ENCODE measurements at regions not wholly inside any gene's neighbourhood (a gene's known extent, or its start where the extent isn't known, plus 50 kb on each side); places are given as distances from the start of the nearest gene placed in this dataset.

- peaks cover 0 to 4% (median 0%) of the 10 kb centered on the region in 4 donors for H3K27me3 ChIP-seq (ENCODE audit: control insufficient read depth in 4 of 4, insufficient read depth in 4 of 4, low read length in 3 of 4)
- no peak overlapping the region for H3K27ac ChIP-seq (ENCODE audit: low read depth in 1 of 2, low read length in 2 of 2)
- no peaks in the 10 kb centered on the region for H3K4me1 ChIP-seq (ENCODE audit: control insufficient read depth in 4 of 4, insufficient read depth in 4 of 4, low read length in 3 of 4)
- no peak overlapping the region for H3K9ac ChIP-seq (ENCODE audit: low read depth in 1 of 2, low read length in 2 of 2)
- no peak overlapping the region for H3K4me3 ChIP-seq (ENCODE audit: low read depth in 1 of 3, low read length in 3 of 3)
- H3K36me3 ChIP-seq (ENCODE audit: control insufficient read depth in 4 of 4, insufficient read depth in 3 of 4, low read depth in 1 of 4, low read length in 3 of 4), result no peaks in the 10 kb centered on the region
- DNase-seq (ENCODE audit: low spot score), result no peak
- TF ChIP-seq EGR1 (IDR thresholded peaks at IDR 0.05; ENCODE audit: low read depth in 2 of 2), result no peak
- TF ChIP-seq FOXA2 (IDR thresholded peaks at IDR 0.05), result no peak
- TF ChIP-seq HNF4A (conservative IDR thresholded peaks at IDR 0.05), result no peak
- TF ChIP-seq ATF3 (IDR thresholded peaks at IDR 0.05), result no peak
- no peak for TF ChIP-seq SP1 (IDR thresholded peaks at IDR 0.05)
- no peak for TF ChIP-seq GABPA (IDR thresholded peaks at IDR 0.05 in 1 of 2, conservative IDR thresholded peaks at IDR 0.05 in 1 of 2)
- no peak for TF ChIP-seq ZBTB33 (IDR thresholded peaks at IDR 0.05)
- no peak for TF ChIP-seq JUND (IDR thresholded peaks at IDR 0.05)
- no peak for TF ChIP-seq TAF1 (conservative IDR thresholded peaks at IDR 0.05)
- no peak for TF ChIP-seq FOXA1 (IDR thresholded peaks at IDR 0.05)
- TF ChIP-seq RAD21 (IDR thresholded peaks at IDR 0.05), result no peak
- TF ChIP-seq MAX (IDR thresholded peaks at IDR 0.05), result no peak
- TF ChIP-seq YY1 (IDR thresholded peaks at IDR 0.05), result no peak
- peaks cover 0 to 5% (median 0%) of the 10 kb centered on the region in 4 donors for H3K9me3 ChIP-seq (ENCODE audit: control insufficient read depth in 4 of 4, low read length in 3 of 4)
Measured at GRCh38 chr11:96520939-96521338, 131.1 kb downstream of the JRKL start.

GRCh38 chr11:96523656-96524055 is 133.8 kb downstream of the JRKL start:
- DNase-seq (ENCODE audit: low spot score), result no peak
- WGBS, result 66% methylated on average over 2 of the region's 2 CpGs
- Histone ChIP-seq H3K9ac (ENCODE audit: low read depth in 1 of 2, low read length in 2 of 2) (no peak overlapping the region), H3K27ac (ENCODE audit: low read depth in 1 of 2, low read length in 2 of 2) (no peak overlapping the region), H3K4me3 (ENCODE audit: low read depth in 1 of 3, low read length in 3 of 3) (no peak overlapping the region), H3K4me1 (ENCODE audit: control insufficient read depth in 4 of 4, insufficient read depth in 4 of 4, low read length in 3 of 4) (no peaks in the 10 kb centered on the region), H3K27me3 (ENCODE audit: control insufficient read depth in 4 of 4, insufficient read depth in 4 of 4, low read length in 3 of 4) (peaks cover 0 to 4% (median 0%) of the 10 kb centered on the region in 4 donors), H3K9me3 (ENCODE audit: control insufficient read depth in 4 of 4, low read length in 3 of 4) (peaks cover 0 to 5% (median 0%) of the 10 kb centered on the region in 4 donors), H3K36me3 (ENCODE audit: control insufficient read depth in 4 of 4, insufficient read depth in 3 of 4, low read depth in 1 of 4, low read length in 3 of 4) (no peaks in the 10 kb centered on the region)
- TF ChIP-seq HNF4A (conservative IDR thresholded peaks at IDR 0.05), result no peak

- Histone ChIP-seq H3K36me3 (ENCODE audit: control insufficient read depth in 4 of 4, insufficient read depth in 3 of 4, low read depth in 1 of 4, low read length in 3 of 4) (no peaks in the 10 kb centered on the region), H3K9me3 (ENCODE audit: control insufficient read depth in 4 of 4, low read length in 3 of 4) (peaks cover 0 to 5% (median 0%) of the 10 kb centered on the region in 4 donors), H3K4me3 (ENCODE audit: low read depth in 1 of 3, low read length in 3 of 3) (no peak overlapping the region), H3K9ac (ENCODE audit: low read depth in 1 of 2, low read length in 2 of 2) (no peak overlapping the region), H3K27ac (ENCODE audit: low read depth in 1 of 2, low read length in 2 of 2) (no peak overlapping the region), H3K27me3 (ENCODE audit: control insufficient read depth in 4 of 4, insufficient read depth in 4 of 4, low read length in 3 of 4) (peaks cover 0 to 4% (median 0%) of the 10 kb centered on the region in 4 donors), H3K4me1 (ENCODE audit: control insufficient read depth in 4 of 4, insufficient read depth in 4 of 4, low read length in 3 of 4) (no peaks in the 10 kb centered on the region)
- TF ChIP-seq HNF4G (IDR thresholded peaks at IDR 0.05) (no peak), YY1 (IDR thresholded peaks at IDR 0.05) (no peak), REST (IDR thresholded peaks at IDR 0.05) (no peak), GABPA (IDR thresholded peaks at IDR 0.05 in 1 of 2, conservative IDR thresholded peaks at IDR 0.05 in 1 of 2) (no peak), CTCF (IDR thresholded peaks at IDR 0.05; ENCODE audit: low read depth, low read length, missing input control) (no peak), ZBTB33 (IDR thresholded peaks at IDR 0.05) (no peak), EGR1 (IDR thresholded peaks at IDR 0.05; ENCODE audit: low read depth in 2 of 2) (no peak), MAX (IDR thresholded peaks at IDR 0.05) (no peak), FOXA2 (IDR thresholded peaks at IDR 0.05) (no peak), FOXA1 (IDR thresholded peaks at IDR 0.05) (no peak), JUND (IDR thresholded peaks at IDR 0.05) (no peak), NR2F2 (IDR thresholded peaks at IDR 0.05) (no peak), RXRA (IDR thresholded peaks at IDR 0.05) (no peak)
- 65% methylated on average over 1 of the region's 1 CpG for WGBS
- DNase-seq (ENCODE audit: low spot score), result no peak
Measured at GRCh38 chr11:96524475-96524874, 134.7 kb downstream of the JRKL start.
